OCI-LY7 (cell line): ENCODE measurements at regions not wholly inside any gene's neighbourhood (a gene's known extent, or its start where the extent isn't known, plus 50 kb on each side); places are given as distances from the start of the nearest gene placed in this dataset.

Source experiments
- EZH2phosphoT487 ChIP-seq: fragments of 200-600 bp; sonication (generic); IDR thresholded peaks from 2 replicates; pipeline ENCODE4 v1.6.1; 2018; ENCODE audit warnings: low read depth, borderline replicate concordance, mild to moderate bottlenecking, mixed run types, antibody characterized with exemption, low read length, moderate library complexity, mixed read lengths
- TF ChIP-seq, protein P1 (sequence below): fragments of 200-600 bp; sonication (generic); conservative IDR thresholded peaks from 2 replicates; pipeline ENCODE4 v1.5.1; 2014; ENCODE audit warnings: mild to moderate bottlenecking, antibody characterized with exemption, low read length, moderate library complexity, mixed read lengths

GRCh38 chr2:58299123-58299522 is 58.0 kb upstream of the FANCL start:
- TF ChIP-seq, protein P1, sequence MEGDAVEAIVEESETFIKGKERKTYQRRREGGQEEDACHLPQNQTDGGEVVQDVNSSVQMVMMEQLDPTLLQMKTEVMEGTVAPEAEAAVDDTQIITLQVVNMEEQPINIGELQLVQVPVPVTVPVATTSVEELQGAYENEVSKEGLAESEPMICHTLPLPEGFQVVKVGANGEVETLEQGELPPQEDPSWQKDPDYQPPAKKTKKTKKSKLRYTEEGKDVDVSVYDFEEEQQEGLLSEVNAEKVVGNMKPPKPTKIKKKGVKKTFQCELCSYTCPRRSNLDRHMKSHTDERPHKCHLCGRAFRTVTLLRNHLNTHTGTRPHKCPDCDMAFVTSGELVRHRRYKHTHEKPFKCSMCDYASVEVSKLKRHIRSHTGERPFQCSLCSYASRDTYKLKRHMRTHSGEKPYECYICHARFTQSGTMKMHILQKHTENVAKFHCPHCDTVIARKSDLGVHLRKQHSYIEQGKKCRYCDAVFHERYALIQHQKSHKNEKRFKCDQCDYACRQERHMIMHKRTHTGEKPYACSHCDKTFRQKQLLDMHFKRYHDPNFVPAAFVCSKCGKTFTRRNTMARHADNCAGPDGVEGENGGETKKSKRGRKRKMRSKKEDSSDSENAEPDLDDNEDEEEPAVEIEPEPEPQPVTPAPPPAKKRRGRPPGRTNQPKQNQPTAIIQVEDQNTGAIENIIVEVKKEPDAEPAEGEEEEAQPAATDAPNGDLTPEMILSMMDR: no peak
- TF ChIP-seq EZH2phosphoT487: no peak
